GM20000 (cell line): ENCODE measurements at regions not wholly inside any gene's neighbourhood (a gene's known extent, or its start where the extent isn't known, plus 50 kb on each side); places are given as distances from the start of the nearest gene placed in this dataset.
"Not testable (repeated sequence)": the region's sequence is repeated elsewhere in the genome, so short reads cannot be mapped to it uniquely, and the experiment has no call there.

Experiments used
- DNase-seq: peaks from one replicate; pipeline ENCODE4 v3.0.0; 2012; ENCODE audit warnings: low spot score
- CTCF ChIP-seq: IDR thresholded peaks from 2 replicates; pipeline ENCODE4 v1.5.1; 2012; ENCODE audit warnings: mild to moderate bottlenecking, control low read depth; ENCODE audit errors: extremely low read depth, missing control alignments

- DNase-seq: no peak
- TF ChIP-seq CTCF: no peak
Measured at GRCh38 chr18:77407733-77408132, 158.1 kb downstream of the GALR1 start.

DNA sequence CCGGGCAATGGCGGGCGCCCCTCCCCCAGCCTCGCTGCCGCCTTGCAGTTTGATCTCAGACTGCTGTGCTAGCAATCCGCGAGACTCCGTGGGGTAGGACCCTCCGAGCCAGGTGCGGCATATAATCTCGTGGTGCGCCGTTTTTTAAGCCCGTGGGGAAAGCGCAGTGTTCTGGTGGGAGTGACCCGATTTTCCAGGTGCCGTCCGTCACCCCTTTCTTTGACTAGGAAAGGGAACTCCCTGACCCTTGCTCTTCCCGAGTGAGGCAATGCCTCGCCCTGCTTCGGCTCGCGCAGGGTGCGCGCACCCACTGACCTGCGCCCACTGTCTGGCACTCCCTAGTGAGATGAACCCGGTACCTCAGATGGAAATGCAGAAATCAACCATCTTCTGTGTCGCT is 171.9 kb downstream of the GALR1 start:
- not testable (repeated sequence) for DNase-seq

DNA sequence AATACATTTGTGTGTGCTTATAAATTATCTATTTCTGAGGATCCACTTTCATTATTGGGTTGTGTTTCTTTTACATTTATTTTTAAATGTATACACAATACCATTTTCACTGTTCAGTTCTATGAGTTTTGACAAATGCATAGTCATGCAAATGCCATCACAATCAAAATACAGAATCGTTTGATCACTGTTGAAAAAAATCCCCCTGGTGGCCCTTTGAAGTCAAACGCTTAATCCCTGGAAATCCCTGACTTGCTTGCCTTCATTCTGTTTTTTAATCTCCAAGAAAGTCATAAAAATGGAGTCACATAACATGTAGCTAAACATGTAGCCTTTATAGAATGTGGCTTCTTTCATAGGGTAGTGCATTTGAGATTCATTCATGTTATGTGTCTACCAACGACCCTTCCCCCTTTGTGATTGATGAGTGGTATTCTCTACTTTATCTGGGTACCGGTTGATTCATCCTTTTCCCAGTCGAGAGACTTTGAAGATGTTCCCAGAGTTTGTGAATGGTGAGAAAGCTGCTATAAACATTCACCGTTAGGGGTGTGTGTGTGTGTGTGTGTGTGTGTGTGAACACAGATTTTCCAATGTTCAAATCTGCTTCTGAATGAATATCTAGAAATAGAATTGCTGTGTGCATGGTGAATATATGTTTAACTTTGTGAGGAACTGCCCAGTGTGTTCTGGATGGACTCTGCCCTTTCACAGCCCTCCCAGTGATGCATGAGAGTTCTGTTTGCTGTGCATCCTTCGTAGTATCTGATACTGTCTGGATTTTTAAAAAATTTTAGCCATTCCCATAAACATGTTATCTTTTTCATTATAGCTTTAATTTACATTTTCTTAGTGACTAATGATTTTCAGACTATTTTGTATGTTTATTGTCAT is 173.6 kb downstream of the GALR1 start:
- TF ChIP-seq CTCF: no peak
- DNase-seq: no peak

DNA sequence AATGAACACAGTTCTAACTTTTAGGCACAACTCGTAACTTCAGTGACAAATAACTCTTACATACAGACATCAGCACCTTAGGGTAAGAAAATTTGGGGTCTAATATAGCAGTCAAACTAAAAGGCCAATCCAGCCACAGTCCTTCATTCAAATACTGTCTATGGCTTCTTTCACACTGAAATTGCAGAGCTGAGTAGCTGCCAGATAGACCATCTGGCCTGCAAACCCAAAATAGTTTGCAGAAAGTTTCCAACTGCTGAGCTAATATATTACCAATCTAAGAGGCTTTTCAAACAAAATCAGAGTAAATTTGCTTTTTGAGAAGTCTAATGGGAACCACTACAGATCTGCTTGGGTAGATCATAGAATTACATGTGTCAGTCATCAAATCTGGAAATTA is 183.4 kb downstream of the GALR1 start:
- TF ChIP-seq CTCF: no peak
- no peak for DNase-seq

- DNase-seq: no peak
- TF ChIP-seq CTCF: no peak
Measured at GRCh38 chr18:77439888-77440287, 190.2 kb downstream of the GALR1 start.

- TF ChIP-seq CTCF: no peak
- no peak for DNase-seq
Measured at GRCh38 chr18:77442393-77442792, 192.7 kb downstream of the GALR1 start.

GRCh38 chr18:77444385-77444784 is 194.7 kb downstream of the GALR1 start:
- no peak for DNase-seq
- no peak for TF ChIP-seq CTCF

DNA sequence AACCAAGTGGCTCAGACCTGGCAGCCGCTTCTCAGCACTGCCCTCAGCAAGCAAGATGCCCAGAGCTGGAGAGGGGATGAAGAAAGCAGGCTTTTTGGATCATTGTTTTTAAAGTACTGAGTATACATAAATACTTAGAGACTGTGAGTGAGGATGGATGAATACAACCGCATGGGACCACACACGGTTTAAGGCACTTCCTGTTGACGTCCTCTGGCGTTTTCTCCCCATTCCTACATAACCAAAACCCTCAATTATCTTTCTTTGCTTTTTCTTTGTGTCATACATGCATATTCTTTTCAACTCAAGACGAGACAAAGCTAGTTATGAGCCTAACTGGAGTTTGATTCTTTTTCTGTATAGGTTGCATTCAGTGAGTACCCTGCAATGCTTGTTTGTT is 198.4 kb downstream of the GALR1 start:
- no peak for TF ChIP-seq CTCF
- no peak for DNase-seq
